HCT116 (cell line): ENCODE measurements at regions not wholly inside any gene's neighbourhood (a gene's known extent, or its start where the extent isn't known, plus 50 kb on each side); places are given as distances from the start of the nearest gene placed in this dataset.

Experiments
- ATAC-seq: fragments of 200-7000 bp; cut with Tn5 transposase; 2 replicates; pipeline ENCODE4 v1.9.1; 2020; ENCODE audit warnings: mild to moderate bottlenecking, moderate library complexity
- BruUV-seq: library from RNA; stranded (reverse); fragments of 400-500 nt; replicated peaks from 2 replicates; lab custom pipeline; 2021; lab: Mats Ljungman, UMichigan
- CTCF ChIA-PET: fragments of 300-600 bp; sonication (Branson Sonifier 250); formaldehyde crosslinking; loops from one replicate; lab custom pipeline; 2021; ENCODE audit warnings: antibody characterized with exemption; lab: Charles Lee
- POLR2A ChIA-PET: fragments of 300-600, 350-600 bp; sonication (Branson Sonifier 250); formaldehyde crosslinking; loops from one replicate; lab custom pipeline; 2021; ENCODE audit warnings: antibody characterized with exemption; lab: Charles Lee
- RAD21 ChIA-PET, 2 experiments: fragments of 300-600 bp; sonication (Branson Sonifier 250); formaldehyde crosslinking; loops; one replicate each; lab custom pipeline; 2023; ENCODE audit warnings: low total read pairs in 2 of 2; ENCODE audit not compliant: uncharacterized antibody in 2 of 2, unreplicated experiment in 2 of 2, low non-redundant PET in 1 of 2; lab: Charles Lee
- DNase-seq: peaks from one replicate; pipeline ENCODE4 v3.0.0-alpha.2; 2010; ENCODE audit warnings: low read depth, low spot score
- H2AFZ ChIP-seq: fragments of 200-600 bp; shearing (Covaris generic), sonication (generic); 2 replicates; pipeline ENCODE4 v1.6.1; 2017; ENCODE audit warnings: low read depth, mixed run types, mixed read lengths, antibody characterized with exemption, low read length; ENCODE audit not compliant: poor library complexity, severe bottlenecking
- H3K27ac ChIP-seq: 2 replicates; pipeline ENCODE4 v1.5.1; 2012; ENCODE audit warnings: low read depth, low read length
- H3K27me3 ChIP-seq: fragments of 200-600 bp; sonication (generic); 2 replicates; pipeline ENCODE4 v1.6.1; 2016; ENCODE audit warnings: mixed run types, low read length, mixed read lengths; ENCODE audit not compliant: insufficient read depth
- H3K36me3 ChIP-seq, 2 experiments: fragments of 200-500 bp in 1 of 2; fragments of 200-600 bp in 1 of 2; sonication (Bioruptor generic) in 1 of 2; sonication (generic) in 1 of 2; 2 replicates each; pipeline versions ENCODE4 v1.5.1 to v1.6.1; 2014 to 2016; ENCODE audit warnings: low read length in 2 of 2, inconsistent platforms in 1 of 2, mixed read lengths in 1 of 2, mixed run types in 1 of 2; ENCODE audit not compliant: insufficient read depth in 2 of 2, control insufficient read depth in 1 of 2
- H3K4me1 ChIP-seq, 2 experiments: fragments of 200-600 bp in 1 of 2; sonication (generic) in 1 of 2; 2 replicates each; pipeline versions ENCODE4 v1.5.1 to v1.6.1; 2012 to 2017; ENCODE audit warnings: low read length in 2 of 2, inconsistent platforms in 1 of 2, mild to moderate bottlenecking in 1 of 2, mixed read lengths in 1 of 2, mixed run types in 1 of 2, moderate library complexity in 1 of 2; ENCODE audit not compliant: insufficient read depth in 2 of 2, control insufficient read depth in 1 of 2
- H3K4me2 ChIP-seq: fragments of 200-600 bp; sonication (generic); 2 replicates; pipeline ENCODE4 v1.6.1; 2017; ENCODE audit warnings: mixed run types, low read length, mixed read lengths
- H3K4me3 ChIP-seq, 2 experiments: fragments of 200-600 bp in 1 of 2; sonication (generic) in 1 of 2; replicated peaks in 1 of 2; 2 replicates each; pipeline ENCODE4 v1.5.1; 2011 to 2016; ENCODE audit warnings: low read length in 2 of 2, control low read depth in 1 of 2, low read depth in 1 of 2, mild to moderate bottlenecking in 1 of 2, mixed read lengths in 1 of 2, mixed run types in 1 of 2
- H3K79me2 ChIP-seq: fragments of 200-600 bp; sonication (generic); 2 replicates; pipeline ENCODE4 v1.6.1; 2017; ENCODE audit warnings: mild to moderate bottlenecking, mixed run types, low read length, moderate library complexity, mixed read lengths; ENCODE audit not compliant: insufficient read depth
- H3K9ac ChIP-seq: fragments of 200-600 bp; sonication (generic); 2 replicates; pipeline ENCODE4 v1.6.1; 2016; ENCODE audit warnings: low read length, mixed read lengths
- H3K9me2 ChIP-seq: fragments of 200-600 bp; sonication (generic), shearing (Covaris generic); 2 replicates; pipeline ENCODE4 v1.6.1; 2017; ENCODE audit warnings: mixed run types, mild to moderate bottlenecking, moderate library complexity; ENCODE audit not compliant: insufficient read depth
- H3K9me3 ChIP-seq, 2 experiments: fragments of 200-500 bp in 1 of 2; fragments of 200-600 bp in 1 of 2; sonication (Bioruptor generic) in 1 of 2; sonication (generic) in 1 of 2; 2 replicates each; pipeline ENCODE4 v1.6.1; 2014 to 2017; ENCODE audit warnings: low read length in 2 of 2, mixed read lengths in 2 of 2, inconsistent platforms in 1 of 2, low read depth in 1 of 2, mild to moderate bottlenecking in 1 of 2, mixed run types in 1 of 2, moderate library complexity in 1 of 2; ENCODE audit not compliant: control insufficient read depth in 1 of 2, insufficient read depth in 1 of 2
- H4K20me1 ChIP-seq: fragments of 200-600 bp; sonication (generic), shearing (Covaris generic); 2 replicates; pipeline ENCODE4 v1.6.1; 2017; ENCODE audit warnings: mixed run types, mild to moderate bottlenecking, moderate library complexity; ENCODE audit not compliant: insufficient read depth
- CBX3 ChIP-seq: IDR thresholded peaks from 2 replicates; pipeline ENCODE4 v1.6.1; 2012; ENCODE audit warnings: low read depth
- CTCF ChIP-seq, 3 experiments: fragments of 200-600 bp in 1 of 3; sonication (generic) in 1 of 3; IDR thresholded peaks in 2 of 3; conservative IDR thresholded peaks in 1 of 3; 2 replicates each; pipeline ENCODE4 v1.5.1; 2012 to 2017; ENCODE audit warnings: low read depth in 2 of 3, low read length in 2 of 3, antibody characterized with exemption in 1 of 3, borderline replicate concordance in 1 of 3, control low read depth in 1 of 3, mild to moderate bottlenecking in 1 of 3, mixed read lengths in 1 of 3, mixed run types in 1 of 3, moderate library complexity in 1 of 3; ENCODE audit not compliant: insufficient read depth in 1 of 3
- EGR1 ChIP-seq: IDR thresholded peaks from 2 replicates; pipeline ENCODE4 v1.6.1; 2012; ENCODE audit warnings: low read depth
- ELF1 ChIP-seq: IDR thresholded peaks from 2 replicates; pipeline ENCODE4 v1.6.1; 2012; ENCODE audit warnings: low read depth, borderline replicate concordance
- EZH2 ChIP-seq: fragments of 200-600 bp; sonication (generic); IDR thresholded peaks from 2 replicates; pipeline ENCODE4 v1.6.1; 2017; ENCODE audit warnings: antibody characterized with exemption, mixed run types
- EZH2phosphoT487 ChIP-seq: fragments of 200-600 bp; IDR thresholded peaks from 2 replicates; pipeline ENCODE4 v1.6.1; 2018; ENCODE audit warnings: antibody characterized with exemption, borderline replicate concordance
- JUND ChIP-seq: IDR thresholded peaks from 2 replicates; pipeline ENCODE4 v1.6.1; 2012
- POLR2AphosphoS5 ChIP-seq: IDR thresholded peaks from 2 replicates; pipeline ENCODE4 v1.6.1; 2011; ENCODE audit warnings: mild to moderate bottlenecking, low read depth, low read length, moderate library complexity
- RAD21 ChIP-seq: IDR thresholded peaks from 2 replicates; pipeline ENCODE4 v1.6.1; 2012; ENCODE audit warnings: low read depth, mild to moderate bottlenecking
- REST ChIP-seq: IDR thresholded peaks from 2 replicates; pipeline ENCODE4 v1.6.1; 2012; ENCODE audit warnings: low read depth
- SP1 ChIP-seq: IDR thresholded peaks from 2 replicates; pipeline ENCODE4 v1.6.1; 2012; ENCODE audit warnings: low read depth
- SRF ChIP-seq: IDR thresholded peaks from 2 replicates; pipeline ENCODE4 v1.6.1; 2012; ENCODE audit warnings: low read depth
- TCF7L2 ChIP-seq: IDR thresholded peaks from 2 replicates; pipeline ENCODE4 v1.7.0; 2011; ENCODE audit warnings: borderline replicate concordance, inconsistent platforms; ENCODE audit not compliant: insufficient read depth, insufficient read length; ENCODE audit errors: extremely low read depth
- YY1 ChIP-seq: IDR thresholded peaks from 2 replicates; pipeline ENCODE4 v1.6.1; 2011; ENCODE audit warnings: low read length, low read depth, moderate library complexity, mild to moderate bottlenecking; ENCODE audit not compliant: insufficient replicate concordance; ENCODE audit errors: extremely low read depth
- ZFX ChIP-seq: fragments of 450-650 bp; IDR thresholded peaks from 2 replicates; pipeline ENCODE4 v1.6.1; 2017
- ZNF274 ChIP-seq: fragments of 200-500 bp; sonication (Bioruptor generic); IDR thresholded peaks from 2 replicates; pipeline ENCODE4 v1.6.1; 2014; ENCODE audit warnings: mild to moderate bottlenecking, low read depth, low read length, inconsistent platforms
- intact Hi-C: fragments of 100-400 bp; cut with micrococcal nuclease; formaldehyde crosslinking; loops from 2 replicates; pipeline ENCODE4 v1.10.0; 2022
- TF ChIP-seq, protein P1 (sequence below): IDR thresholded peaks from 2 replicates; pipeline ENCODE4 v1.6.1; 2012
- TF ChIP-seq, protein P2 (sequence below): IDR thresholded peaks from 2 replicates; pipeline ENCODE4 v1.6.1; 2012

DNA sequence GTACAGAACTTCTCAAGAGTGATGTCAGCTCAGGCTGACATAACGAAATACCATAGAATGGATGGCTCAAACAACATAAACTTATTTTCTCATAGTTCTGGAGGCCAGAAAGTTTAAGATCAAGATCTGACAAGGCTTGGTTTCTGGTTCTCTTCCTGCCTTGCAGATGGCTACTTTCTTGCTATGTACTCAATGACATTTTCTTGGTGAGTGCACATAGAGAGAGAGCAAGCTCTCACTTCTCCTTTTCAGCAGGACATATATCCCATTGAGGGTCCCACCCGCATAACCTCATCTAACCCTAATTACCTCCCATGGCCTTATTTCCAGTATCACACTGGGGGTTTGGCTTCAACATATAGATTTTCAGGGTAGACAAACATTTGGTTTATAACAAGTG, 1072.1 kb downstream of the PLOD2 start:
- no peaks in the 10 kb centered on the region for H3K36me3 ChIP-seq
- TF ChIP-seq, protein P1, sequence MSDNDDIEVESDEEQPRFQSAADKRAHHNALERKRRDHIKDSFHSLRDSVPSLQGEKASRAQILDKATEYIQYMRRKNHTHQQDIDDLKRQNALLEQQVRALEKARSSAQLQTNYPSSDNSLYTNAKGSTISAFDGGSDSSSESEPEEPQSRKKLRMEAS, result no peak
- no peak for TF ChIP-seq JUND
- TF ChIP-seq CTCF (IDR thresholded peaks at IDR 0.05 in 2 of 3, conservative IDR thresholded peaks at IDR 0.05 in 1 of 3; ENCODE audit: borderline replicate concordance in 1 of 3, insufficient read depth in 1 of 3, low read depth in 2 of 3, low read length in 2 of 3), result no peak
- TF ChIP-seq EZH2phosphoT487, result no peak
- TF ChIP-seq ELF1, result no peak
- no peak for TF ChIP-seq CBX3
- TF ChIP-seq EGR1, result no peak
- TF ChIP-seq REST, result no peak
- TF ChIP-seq, protein P2, sequence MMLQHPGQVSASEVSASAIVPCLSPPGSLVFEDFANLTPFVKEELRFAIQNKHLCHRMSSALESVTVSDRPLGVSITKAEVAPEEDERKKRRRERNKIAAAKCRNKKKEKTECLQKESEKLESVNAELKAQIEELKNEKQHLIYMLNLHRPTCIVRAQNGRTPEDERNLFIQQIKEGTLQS, result no peak
- TF ChIP-seq EZH2, result no peak
- TF ChIP-seq RAD21, result no peak
- TF ChIP-seq ZNF274, result no peak
- no peak for TF ChIP-seq ZFX
- TF ChIP-seq TCF7L2, result no peak
- TF ChIP-seq POLR2AphosphoS5, result no peak
- no peak for TF ChIP-seq YY1
- TF ChIP-seq SP1, result no peak
- TF ChIP-seq SRF, result no peak
- H3K9me3 ChIP-seq, result no peaks in the 10 kb centered on the region
- H3K4me2 ChIP-seq, result no peak overlapping the region
- H3K9me2 ChIP-seq, result no peaks in the 10 kb centered on the region
- POLR2A ChIA-PET, result no interaction called here
- no peak overlapping the region for H3K9ac ChIP-seq
- DNase-seq (no peak), ATAC-seq (no peak)
- no peak overlapping the region for H3K4me3 ChIP-seq
- RAD21 ChIA-PET, result no interaction called here
- CTCF ChIA-PET, result no interaction called here
- intact Hi-C loops, result no loop called here
- no TSS peak for BruUV-seq
- H3K4me1 ChIP-seq, result no peaks in the 10 kb centered on the region
- no peaks in the 10 kb centered on the region for H3K79me2 ChIP-seq
- no peaks in the 10 kb centered on the region for H3K27me3 ChIP-seq
- H3K27ac ChIP-seq, result no peak overlapping the region
- H4K20me1 ChIP-seq, result no peaks in the 10 kb centered on the region
- H2AFZ ChIP-seq, result no peak overlapping the region
